Activated naive CD4-positive, alpha-beta T cell treated with Interleukin-2 at 50 U/mL for 16 hours (primary cell): ENCODE measurements at regions not wholly inside any gene's neighbourhood (a gene's known extent, or its start where the extent isn't known, plus 50 kb on each side); places are given as distances from the start of the nearest gene placed in this dataset.
"Not testable (repeated sequence)": the region's sequence is repeated elsewhere in the genome, so short reads cannot be mapped to it uniquely, and the experiment has no call there.

Experiments used
- DNase-seq: peaks from one replicate; pipeline ENCODE4 v3.0.0-alpha.2; 2020

GRCh38 chr15:26115229-26115943 is 252.3 kb upstream of the ATP10A start:
- no peak for DNase-seq

- not testable (repeated sequence) for DNase-seq
Measured at GRCh38 chr15:26114128-26114527, 251.0 kb upstream of the ATP10A start.

- no peak for DNase-seq
Measured at GRCh38 chr15:26113296-26113695, 250.2 kb upstream of the ATP10A start.

DNA sequence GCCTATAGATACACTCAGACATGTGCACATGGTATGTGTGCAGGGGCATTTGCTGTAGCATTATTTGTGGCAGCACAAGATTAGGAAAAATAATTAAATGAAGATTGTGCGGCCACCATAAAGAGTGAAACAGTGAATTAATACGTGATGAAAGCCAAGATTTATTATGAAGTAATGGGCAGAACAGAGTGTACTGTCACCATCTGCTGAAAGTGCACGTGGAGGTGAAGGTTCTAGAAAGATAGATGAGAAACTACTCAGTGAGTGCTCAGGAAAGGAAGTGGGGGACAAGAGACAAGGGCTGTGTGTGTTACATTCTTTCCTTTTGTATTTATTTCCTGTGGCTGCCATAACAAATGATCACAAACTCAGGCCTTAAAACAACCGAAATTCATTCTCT is 246.1 kb upstream of the ATP10A start:
- no peak for DNase-seq

- no peak for DNase-seq
Measured at GRCh38 chr15:26106556-26106955, 243.4 kb upstream of the ATP10A start.

DNA sequence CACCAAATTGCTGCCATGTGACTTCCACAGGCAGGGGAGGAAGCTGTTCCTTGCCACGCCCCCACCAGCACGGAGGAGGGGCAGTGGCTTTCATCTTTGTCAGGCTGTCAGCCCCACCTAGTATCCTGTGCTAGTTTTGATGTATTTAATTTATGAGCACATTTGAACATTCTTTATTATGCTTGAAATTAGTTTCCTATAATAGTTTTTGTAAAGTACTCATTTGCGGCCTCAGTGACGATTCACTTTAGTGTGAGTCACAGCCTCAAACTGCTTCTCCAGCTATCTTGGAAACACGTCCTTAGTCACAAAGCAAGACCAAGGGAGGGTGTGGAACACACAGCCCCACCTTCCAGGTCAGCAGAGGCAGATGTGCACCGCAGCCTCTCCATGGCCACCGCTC is 239.9 kb upstream of the ATP10A start:
- DNase-seq = no peak

GRCh38 chr15:26102365-26102764 is 239.2 kb upstream of the ATP10A start:
- no peak for DNase-seq

DNA sequence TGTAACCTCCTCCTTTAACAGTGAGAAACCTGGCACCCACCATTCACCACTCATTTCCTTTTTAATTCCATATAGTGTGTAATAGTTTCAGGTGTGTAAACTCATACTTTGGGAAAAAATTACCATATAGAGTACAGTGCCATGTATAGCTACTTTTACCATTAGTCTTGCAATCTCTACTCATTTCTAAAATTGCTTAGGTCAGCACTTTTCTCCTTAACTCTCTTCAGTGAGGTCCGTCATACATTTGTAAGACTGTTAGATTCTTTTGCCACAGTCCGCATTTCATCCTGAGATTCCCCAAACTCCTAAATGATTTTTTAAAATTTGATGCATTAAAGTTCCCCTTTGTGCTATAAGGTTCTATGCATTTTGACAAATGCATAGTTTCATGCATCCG is 238.3 kb upstream of the ATP10A start:
- no peak for DNase-seq

DNA sequence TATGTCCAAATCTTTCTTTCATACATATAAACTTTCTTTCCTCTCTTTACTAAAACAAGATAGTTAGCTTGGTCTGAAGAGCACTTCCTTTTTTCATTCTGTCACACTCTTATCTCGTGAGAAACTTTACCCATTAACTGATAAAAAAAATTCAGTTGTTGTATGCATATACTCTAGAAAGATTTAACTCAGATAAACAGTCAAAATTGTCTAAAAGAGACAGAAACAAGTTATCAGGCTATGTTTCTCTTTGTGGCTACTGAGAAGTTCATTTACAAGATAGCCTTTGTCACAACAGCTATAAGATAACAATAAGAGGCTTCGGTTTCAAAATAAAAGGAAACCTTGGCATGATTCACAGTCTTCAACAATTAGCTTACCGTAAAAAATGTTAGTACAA is 235.7 kb upstream of the ATP10A start:
- DNase-seq = no peak

GRCh38 chr15:26097216-26097615 is 234.1 kb upstream of the ATP10A start:
- no peak for DNase-seq

DNA sequence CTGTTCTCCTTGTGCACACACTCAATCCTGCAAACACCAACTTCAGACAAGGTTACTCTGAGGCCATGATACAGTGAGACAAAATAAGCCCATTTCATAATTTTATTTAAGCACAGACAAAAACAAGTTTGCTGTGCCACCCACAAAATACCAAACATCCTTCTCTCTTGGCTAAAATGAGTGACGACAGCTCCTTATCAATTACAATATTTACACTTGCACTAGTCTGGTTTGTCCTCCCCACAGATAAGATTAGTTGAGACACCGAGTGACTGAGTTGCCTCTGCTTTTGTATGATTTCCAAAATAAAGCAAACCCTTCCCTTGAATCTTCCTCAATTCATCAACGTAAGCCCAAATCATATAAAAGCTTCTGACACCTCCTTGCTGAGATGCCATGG is 233.5 kb upstream of the ATP10A start:
- DNase-seq = no peak

DNA sequence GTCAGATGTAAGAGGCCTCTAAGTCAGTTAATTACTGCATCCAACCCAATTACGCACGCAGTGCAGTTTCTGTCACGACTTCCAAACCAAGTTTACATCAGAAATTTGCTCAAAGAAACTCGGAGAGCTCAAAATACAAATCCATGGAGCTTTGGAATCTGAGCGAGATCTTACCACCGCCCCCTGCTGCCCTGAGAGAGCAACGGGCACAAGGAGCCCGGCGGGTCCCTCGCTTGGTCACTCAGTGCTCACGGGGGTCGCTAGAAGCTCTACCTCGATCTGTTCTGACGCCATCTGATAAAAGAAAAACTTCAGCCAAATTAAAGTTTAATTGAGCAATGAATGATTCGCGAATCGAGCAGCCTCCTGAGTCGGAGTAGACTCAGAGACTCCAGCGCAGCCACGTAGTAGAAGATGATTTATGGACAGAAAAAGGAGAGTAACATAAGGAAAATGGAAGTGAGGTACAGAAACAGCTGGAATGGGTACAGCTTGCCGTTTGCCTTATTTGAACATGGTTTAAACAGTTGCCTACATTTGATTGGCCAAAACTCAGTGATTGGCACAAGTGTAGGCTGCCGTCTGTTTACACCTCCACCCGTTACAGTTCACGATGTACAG is 232.7 kb upstream of the ATP10A start:
- DNase-seq = no peak

- DNase-seq = no peak
Measured at GRCh38 chr15:26091184-26091583, 228.1 kb upstream of the ATP10A start.

GRCh38 chr15:26087881-26088280 is 224.8 kb upstream of the ATP10A start:
- DNase-seq = no peak

DNA sequence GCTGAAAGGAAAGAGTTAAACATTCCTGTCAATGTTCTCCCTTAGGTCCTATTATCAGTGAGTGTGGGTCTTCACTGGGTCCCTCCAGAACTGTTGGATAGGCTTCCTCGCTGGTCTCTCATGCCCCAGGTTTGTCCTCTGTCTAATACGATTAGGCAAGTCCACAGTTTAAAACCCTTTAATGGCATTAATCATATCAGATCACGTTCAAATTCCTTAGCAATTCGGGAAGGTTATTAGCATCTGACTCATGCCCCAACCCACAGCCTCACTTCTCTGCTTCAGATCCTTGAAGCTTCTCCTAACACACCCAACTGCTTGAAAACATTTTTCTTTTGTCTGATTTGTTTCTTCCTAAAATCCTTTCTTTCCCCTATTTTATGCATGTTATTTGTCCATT is 224.3 kb upstream of the ATP10A start:
- DNase-seq = no peak

DNA sequence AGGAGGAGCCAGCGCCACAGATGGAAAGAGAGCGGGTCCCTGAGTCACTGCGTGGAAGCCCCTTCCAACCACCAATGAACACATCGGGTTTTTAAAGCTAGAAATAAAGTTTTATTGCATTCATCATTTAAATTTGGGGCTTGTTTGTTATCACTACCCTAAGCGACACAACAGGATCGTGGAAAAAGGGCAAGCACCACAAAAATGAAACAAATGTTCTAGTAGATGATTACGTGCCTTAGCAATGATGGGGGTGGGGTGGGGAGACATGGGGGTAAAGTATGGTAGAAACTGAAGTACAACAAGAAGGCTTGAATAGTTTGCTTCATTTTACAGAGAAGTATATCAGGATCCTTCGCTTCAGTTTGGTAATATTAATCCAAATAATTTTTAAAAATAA is 221.6 kb upstream of the ATP10A start:
- no peak for DNase-seq

DNA sequence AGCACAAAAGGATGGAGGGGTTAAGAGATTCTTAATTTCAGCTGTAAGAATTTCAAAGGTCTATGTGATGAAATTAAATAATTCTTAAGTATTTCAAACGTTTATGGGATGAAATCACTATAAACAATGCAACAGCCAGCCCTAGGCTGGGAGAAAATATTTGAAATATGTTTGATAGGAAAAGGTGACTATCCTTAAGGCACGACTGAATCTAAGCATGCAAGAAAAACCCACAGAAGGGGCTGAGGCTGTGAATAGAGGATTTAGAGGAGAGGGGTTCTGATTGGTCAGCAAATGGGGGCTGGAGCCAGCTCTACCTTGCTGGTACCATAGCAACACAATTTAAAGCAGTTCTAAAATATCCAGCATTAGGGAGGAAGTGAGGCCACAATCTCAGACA is 220.8 kb upstream of the ATP10A start:
- DNase-seq = no peak

DNA sequence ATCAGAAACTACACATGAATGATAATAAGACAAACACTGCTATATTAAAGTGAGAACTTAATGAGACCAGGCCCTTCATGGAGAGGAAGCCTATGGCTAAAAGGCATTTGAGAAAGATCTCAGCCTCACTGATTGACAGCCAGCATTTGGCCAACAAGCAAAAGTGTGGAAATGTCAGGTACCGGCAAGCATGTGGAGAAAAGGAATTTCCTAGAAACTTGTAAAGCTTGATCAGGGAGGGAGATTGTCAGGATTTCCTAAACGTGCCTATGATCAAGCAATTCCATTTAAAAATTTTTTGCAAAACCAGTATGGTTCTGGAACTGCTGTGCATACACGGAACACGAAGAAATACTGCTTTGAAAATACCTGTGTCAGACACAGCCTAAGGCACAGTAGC is 220.3 kb upstream of the ATP10A start:
- no peak for DNase-seq

DNA sequence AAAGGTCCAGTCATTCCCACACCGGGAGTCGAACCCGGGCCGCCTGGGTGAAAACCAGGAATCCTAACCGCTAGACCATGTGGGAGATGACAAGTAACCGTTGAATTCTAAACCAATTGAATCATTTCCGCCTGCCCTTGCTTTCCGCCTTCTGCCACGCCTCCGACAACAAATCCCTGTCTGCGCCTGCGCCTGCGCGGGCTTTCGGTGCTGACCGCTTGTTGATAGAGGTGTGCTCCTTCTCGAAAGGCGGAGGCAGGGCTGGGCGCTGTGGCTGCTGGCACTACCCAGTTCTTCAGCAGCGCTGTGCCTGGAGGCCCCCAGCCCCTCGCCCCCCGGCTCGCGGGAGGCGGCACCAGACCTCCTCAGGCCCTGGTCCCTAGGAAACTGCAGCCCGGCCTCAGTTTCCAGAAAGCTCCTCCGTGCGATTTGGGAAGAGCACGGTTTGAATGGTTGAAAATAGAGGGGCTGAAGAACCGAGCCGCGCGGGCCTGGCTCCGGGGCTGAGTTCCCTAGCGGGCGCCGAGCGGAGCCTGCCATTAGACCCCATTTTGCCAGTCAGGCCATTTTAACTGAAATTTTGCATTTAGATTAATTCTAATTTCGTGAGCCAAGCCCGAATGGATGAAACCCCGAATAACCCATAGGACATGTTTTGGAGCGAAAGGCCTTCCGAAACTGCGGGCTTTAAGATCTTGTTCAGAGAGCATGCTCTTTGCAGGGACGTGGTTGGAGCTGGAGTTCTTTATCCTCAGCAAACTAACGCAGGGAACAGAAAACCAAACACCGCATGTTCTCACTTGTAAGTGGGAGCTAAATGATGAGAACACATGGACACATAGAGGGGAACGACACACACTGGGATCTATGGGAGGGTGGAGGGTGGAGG is 219.3 kb upstream of the ATP10A start:
- DNase-seq = peak; percentile 95

DNA sequence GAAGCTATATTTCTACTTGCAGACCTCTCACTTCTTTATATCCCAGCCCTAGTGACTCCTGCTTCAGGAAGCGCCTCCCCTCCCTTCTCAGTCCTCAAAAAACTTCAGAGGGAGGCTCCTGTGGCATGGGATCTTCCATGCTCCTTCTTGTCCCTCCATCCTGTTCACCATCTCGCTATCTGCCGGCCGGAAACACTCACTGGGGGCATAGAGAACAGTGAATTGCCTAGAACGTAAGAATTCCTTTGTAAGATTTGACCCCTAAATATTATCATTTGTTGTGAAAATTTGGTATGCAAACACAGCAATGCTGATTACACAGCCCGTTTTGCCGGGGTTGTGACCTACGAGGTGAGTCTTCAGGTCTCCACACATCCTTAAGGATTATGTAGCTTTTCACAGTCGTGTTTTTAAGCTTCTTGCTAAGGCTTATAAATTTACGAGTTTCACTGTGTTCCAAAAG is 218.7 kb upstream of the ATP10A start:
- no peak for DNase-seq

GRCh38 chr15:26075770-26076169 is 212.6 kb upstream of the ATP10A start:
- no peak for DNase-seq

GRCh38 chr15:26073430-26074333 is 210.6 kb upstream of the ATP10A start:
- DNase-seq = peak; percentile 41

GRCh38 chr15:26070095-26070532 is 207.0 kb upstream of the ATP10A start:
- no peak for DNase-seq
